ENCODE measurements at regions not wholly inside any gene's neighbourhood (a gene's known extent, or its start where the extent isn't known, plus 50 kb on each side); places are given as distances from the start of the nearest gene placed in this dataset.

DNA sequence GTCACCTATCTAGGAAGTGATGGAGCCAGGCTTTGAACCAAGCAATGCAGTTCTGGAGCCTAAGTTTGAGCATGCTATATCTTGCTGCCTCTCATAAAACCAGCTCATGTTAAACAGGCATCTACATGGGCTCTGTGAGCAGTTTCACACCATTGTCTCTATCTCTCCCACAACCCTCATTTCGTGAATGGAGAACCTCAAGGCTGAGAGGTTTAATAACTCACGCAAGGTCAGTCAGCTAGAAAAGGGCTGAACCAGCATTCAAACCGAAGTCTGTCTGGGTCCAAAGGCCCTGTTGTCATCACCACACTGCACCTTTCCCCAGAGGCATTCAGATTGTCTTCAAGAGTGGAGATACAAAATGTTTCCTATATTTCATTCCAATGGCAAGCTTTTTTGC is 369.2 kb downstream of the MID1IP1 start:
- TF ChIP-seq POLR2AphosphoS5 (IDR thresholded peaks at IDR 0.05; ENCODE audit: low read depth, low read length): no peak
- no peak for TF ChIP-seq POLR2A (IDR thresholded peaks at IDR 0.05; ENCODE audit: borderline replicate concordance, extremely low read depth, insufficient read depth, insufficient read length)

Measured in HCT116 (cell line).